WTC11 (cell line): ENCODE measurements at regions not wholly inside any gene's neighbourhood (a gene's known extent, or its start where the extent isn't known, plus 50 kb on each side); places are given as distances from the start of the nearest gene placed in this dataset.

Experiments used
- ATAC-seq: fragments of 200-7000 bp; cut with Tn5 transposase; 2 replicates; pipeline ENCODE4 v1.10.0; 2021; ENCODE audit warnings: mild to moderate bottlenecking, moderate library complexity
- CTCF ChIA-PET: fragments of 300-600 bp; sonication (Branson Sonifier 250); formaldehyde crosslinking; loops from one replicate; lab custom pipeline; 2021; ENCODE audit warnings: antibody characterized with exemption; lab: Charles Lee
- POLR2A ChIA-PET: fragments of 350-600 bp; sonication (Branson Sonifier 250); formaldehyde crosslinking; loops from one replicate; lab custom pipeline; 2021; ENCODE audit warnings: antibody characterized with exemption; lab: Charles Lee
- DNase-seq: peaks from one replicate; pipeline ENCODE4 v3.0.0; 2021; ENCODE audit warnings: low spot score
- H3K27ac Mint-ChIP-seq: 2 replicates; pipeline ENCODE4 v1.8.0; 2021; ENCODE audit warnings: mixed read lengths
- H3K27me3 Mint-ChIP-seq: 2 replicates; pipeline ENCODE4 v1.8.0; 2021; ENCODE audit warnings: low read depth, mild to moderate bottlenecking, moderate library complexity, mixed read lengths
- H3K36me3 Mint-ChIP-seq: 2 replicates; pipeline ENCODE4 v1.8.0; 2021; ENCODE audit warnings: mixed read lengths
- H3K4me1 Mint-ChIP-seq: 2 replicates; pipeline ENCODE4 v1.8.0; 2022; ENCODE audit warnings: mixed read lengths
- H3K4me3 Mint-ChIP-seq: 2 replicates; pipeline ENCODE4 v1.8.0; 2021; ENCODE audit warnings: mild to moderate bottlenecking, moderate library complexity, mixed read lengths
- H3K9me3 Mint-ChIP-seq: 2 replicates; pipeline ENCODE4 v1.8.0; 2021; ENCODE audit warnings: mixed read lengths
- AFF4 ChIP-seq: sonication (generic); formaldehyde crosslinking; IDR thresholded peaks from 2 replicates; pipeline ENCODE4 v1.8.1; 2023; ENCODE audit warnings: mild to moderate bottlenecking, missing genetic modification reagents, borderline replicate concordance
- ARID4B ChIP-seq: sonication (generic); formaldehyde crosslinking; IDR thresholded peaks from 2 replicates; pipeline ENCODE4 v1.8.0; 2023; ENCODE audit warnings: missing genetic modification reagents, mild to moderate bottlenecking, borderline replicate concordance
- ATF3 ChIP-seq: sonication (generic); formaldehyde crosslinking; conservative IDR thresholded peaks from 2 replicates; pipeline ENCODE4 v1.8.1; 2022; ENCODE audit warnings: mild to moderate bottlenecking, missing genetic modification reagents
- CREB1 ChIP-seq: sonication (generic); formaldehyde crosslinking; IDR thresholded peaks from 2 replicates; pipeline ENCODE4 v1.8.0; 2023; ENCODE audit warnings: mild to moderate bottlenecking, missing genetic modification reagents
- CTCF ChIP-seq: fragments of 200-600 bp; IDR thresholded peaks from 2 replicates; pipeline ENCODE4 v1.8.0; 2022; ENCODE audit warnings: antibody characterized with exemption
- E2F5 ChIP-seq: sonication (generic); formaldehyde crosslinking; IDR thresholded peaks from 2 replicates; pipeline ENCODE4 v1.8.1; 2022; ENCODE audit warnings: mild to moderate bottlenecking, moderate library complexity, missing genetic modification reagents
- ESRRA ChIP-seq: sonication (generic); formaldehyde crosslinking; IDR thresholded peaks from 2 replicates; pipeline ENCODE4 v1.8.1; 2022; ENCODE audit warnings: mild to moderate bottlenecking, missing genetic modification reagents, borderline replicate concordance
- IRF1 ChIP-seq: sonication (generic); formaldehyde crosslinking; IDR thresholded peaks from 2 replicates; pipeline ENCODE4 v1.8.0; 2023; ENCODE audit warnings: missing genetic modification reagents
- NFYB ChIP-seq: sonication (generic); formaldehyde crosslinking; conservative IDR thresholded peaks from 2 replicates; pipeline ENCODE4 v1.8.0; 2022; ENCODE audit warnings: low read depth, missing genetic modification reagents
- SMAD3 ChIP-seq: sonication (generic); formaldehyde crosslinking; IDR thresholded peaks from 2 replicates; pipeline ENCODE4 v1.8.0; 2022; ENCODE audit warnings: missing genetic modification reagents, mild to moderate bottlenecking, borderline replicate concordance
- TEAD1 ChIP-seq: sonication (generic); formaldehyde crosslinking; IDR thresholded peaks from 2 replicates; pipeline ENCODE4 v1.8.0; 2022; ENCODE audit warnings: mild to moderate bottlenecking, missing genetic modification reagents
- ZNF263 ChIP-seq: sonication (generic); formaldehyde crosslinking; IDR thresholded peaks from 2 replicates; pipeline ENCODE4 v1.8.1; 2022; ENCODE audit warnings: low read depth, mild to moderate bottlenecking, moderate library complexity, missing genetic modification reagents
- ZNF423 ChIP-seq: fragments of 250-450 bp; sonication (Bioruptor Pico); IDR thresholded peaks from 2 replicates; pipeline ENCODE4 v2.1.2; 2022; ENCODE audit warnings: mild to moderate bottlenecking, moderate library complexity
- ZSCAN18 ChIP-seq: fragments of 250-450 bp; sonication (Bioruptor Pico); IDR thresholded peaks from 2 replicates; pipeline ENCODE4 v2.1.2; 2022; ENCODE audit warnings: mild to moderate bottlenecking, moderate library complexity

- ATAC-seq, result no peak
- Mint-ChIP-seq H3K4me3 (no peak overlapping the region), H3K27ac (no peak overlapping the region)
These were observed 238.6 kb downstream of the ENC1 start for GRCh38 chr5:74401946-74402320.

GRCh38 chr5:74401281-74401945 is 239.1 kb downstream of the ENC1 start:
- 0 out of 2 replicates have a peak, but pooled peaks cover 3% of the 10 kb centered on the region for H3K36me3 Mint-ChIP-seq
- no peak for ATAC-seq
- peaks cover under 1% of the 10 kb centered on the region for H3K4me1 Mint-ChIP-seq
- H3K4me3 Mint-ChIP-seq, result no peak overlapping the region
- POLR2A ChIA-PET, result no interaction called here
- no peak for DNase-seq
- no peak overlapping the region for H3K27ac Mint-ChIP-seq
- peaks cover 19% of the 10 kb centered on the region for H3K27me3 Mint-ChIP-seq
- CTCF ChIA-PET, result no interaction called here
- peaks cover 9% of the 10 kb centered on the region for H3K9me3 Mint-ChIP-seq
- TF ChIP-seq ESRRA (no peak), IRF1 (no peak), ZSCAN18 (CRISPR knock-in tag) (no peak), AFF4 (CRISPR knock-in tag) (no peak), SMAD3 (CRISPR knock-in tag) (no peak), E2F5 (CRISPR knock-in tag) (no peak), CREB1 (CRISPR knock-in tag) (no peak)

More at GRCh38 chr5:74401946-74402320, 238.6 kb downstream of the ENC1 start:
- H3K4me1 Mint-ChIP-seq, result no peaks in the 10 kb centered on the region
- no peak for DNase-seq
- ChIA-PET CTCF (no interaction called here), POLR2A (no interaction called here)
- 0 out of 2 replicates have a peak, but pooled peaks cover 3% of the 10 kb centered on the region for H3K36me3 Mint-ChIP-seq
- H3K9me3 Mint-ChIP-seq, result peaks cover 9% of the 10 kb centered on the region
- H3K27me3 Mint-ChIP-seq, result peaks cover 14% of the 10 kb centered on the region
- TF ChIP-seq ATF3 (CRISPR knock-in tag) (no peak), NFYB (CRISPR knock-in tag) (no peak), SMAD3 (CRISPR knock-in tag) (no peak), ZNF423 (CRISPR knock-in tag) (no peak), ARID4B (CRISPR knock-in tag) (no peak), CTCF (no peak), TEAD1 (CRISPR knock-in tag) (no peak), ZNF263 (CRISPR knock-in tag) (no peak)
- TF ChIP-seq, all 79 proteins: peak for 0
